ENCODE measurements at regions not wholly inside any gene's neighbourhood (a gene's known extent, or its start where the extent isn't known, plus 50 kb on each side); places are given as distances from the start of the nearest gene placed in this dataset.
"Not testable (repeated sequence)": the region's sequence is repeated elsewhere in the genome, so short reads cannot be mapped to it uniquely, and the experiment has no call there.

- not testable (repeated sequence) for TF ChIP-seq CTCF (IDR thresholded peaks at IDR 0.05 in 2 of 3, conservative IDR thresholded peaks at IDR 0.05 in 1 of 3; ENCODE audit: borderline replicate concordance in 1 of 3, insufficient read depth in 1 of 3, low read depth in 2 of 3, low read length in 2 of 3); ZFX (IDR thresholded peaks at IDR 0.05); POLR2AphosphoS5 (IDR thresholded peaks at IDR 0.05; ENCODE audit: low read depth, low read length); EGR1 (IDR thresholded peaks at IDR 0.05; ENCODE audit: low read depth); EZH2 (IDR thresholded peaks at IDR 0.05); SP1 (IDR thresholded peaks at IDR 0.05; ENCODE audit: low read depth); MAX (IDR thresholded peaks at IDR 0.05); YY1 (IDR thresholded peaks at IDR 0.05; ENCODE audit: extremely low read depth, insufficient replicate concordance, low read depth, low read length); EZH2phosphoT487 (IDR thresholded peaks at IDR 0.05; ENCODE audit: borderline replicate concordance); ELF1 (IDR thresholded peaks at IDR 0.05; ENCODE audit: borderline replicate concordance, low read depth); SRF (IDR thresholded peaks at IDR 0.05; ENCODE audit: low read depth)
Observed at GRCh38 chr15:24437735-24438134, 237.8 kb upstream of the NPAP1 start.

All from HCT116 (cell line).